ENCODE measurements at regions not wholly inside any gene's neighbourhood (a gene's known extent, or its start where the extent isn't known, plus 50 kb on each side); places are given as distances from the start of the nearest gene placed in this dataset.
"Not testable (repeated sequence)": the region's sequence is repeated elsewhere in the genome, so short reads cannot be mapped to it uniquely, and the experiment has no call there.

DNA sequence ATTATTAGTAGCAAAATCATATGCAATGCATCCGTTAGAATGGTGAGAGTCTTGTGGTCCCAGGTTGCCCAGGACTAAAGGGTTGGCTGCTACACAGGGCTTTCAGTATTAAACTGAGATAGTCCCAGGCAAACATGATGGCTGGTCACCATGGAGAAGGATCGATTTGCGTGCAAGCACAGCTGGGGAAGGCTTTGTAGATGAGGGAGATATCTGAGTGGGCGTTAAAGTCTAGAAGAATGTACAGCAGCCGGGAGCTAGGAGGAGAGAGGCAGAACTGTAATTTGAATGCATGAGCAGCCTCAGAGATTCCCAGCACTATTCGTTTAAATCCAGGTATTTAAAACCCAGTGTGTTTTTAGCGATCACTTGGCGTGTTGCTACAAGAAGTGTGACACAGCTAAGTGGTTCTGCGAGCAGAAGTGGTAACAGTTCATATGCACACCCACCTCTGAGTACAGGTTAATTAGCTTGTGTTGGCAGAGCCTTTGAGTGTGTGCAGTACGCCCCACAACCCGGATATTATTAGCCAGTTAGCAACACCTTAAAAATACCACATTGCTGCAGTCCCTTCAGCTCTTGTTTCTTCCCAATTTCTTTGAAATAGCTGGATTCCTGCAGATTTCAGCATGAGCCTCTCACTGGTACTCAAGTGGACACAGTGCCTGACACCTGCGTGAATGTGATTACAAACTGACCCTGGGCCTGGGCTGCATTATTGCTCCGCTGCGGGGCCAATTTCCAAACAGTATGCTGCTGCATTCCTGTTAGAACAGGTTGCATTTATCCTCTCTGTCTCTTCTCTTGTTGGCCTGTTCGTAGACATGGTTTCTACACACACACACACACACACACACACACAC is 67.2 kb upstream of the SCAF4 start:
- Histone ChIP-seq H3K27me3 (ENCODE audit: insufficient read depth, low read length) (peaks cover 3% of the 10 kb centered on the region; the same call in 1 of the 2 replicates), H4K20me1 (ENCODE audit: insufficient read depth, low read length) (no peaks in the 10 kb centered on the region), H3K9me3 (ENCODE audit: low read length) (no peaks in the 10 kb centered on the region), H3K79me2 (ENCODE audit: insufficient read depth, low read length) (no peaks in the 10 kb centered on the region), H2AFZ (ENCODE audit: low read length) (no peak overlapping the region), H3K4me1 (ENCODE audit: insufficient read depth, low read length, severe bottlenecking) (no peaks in the 10 kb centered on the region), H3K9ac (ENCODE audit: low read length) (no peak overlapping the region), H3F3A (ENCODE audit: insufficient read depth, low read length) (no peaks in the 10 kb centered on the region), H3K9me2 (ENCODE audit: low read depth, low read length) (no peaks in the 10 kb centered on the region), H3K4me2 (ENCODE audit: low read length) (no peak overlapping the region), H3K4me3 (ENCODE audit: low read depth, low read length, poor library complexity, severe bottlenecking) (no peak overlapping the region), H3K27ac (ENCODE audit: low read depth, low read length, poor library complexity, severe bottlenecking) (no peak overlapping the region), H3K36me3 (ENCODE audit: insufficient read depth, low read length) (no peaks in the 10 kb centered on the region)
- no peak for TF ChIP-seq EZH2 (IDR thresholded peaks at IDR 0.05; ENCODE audit: borderline replicate concordance, low read length)
- TF ChIP-seq, protein P1, sequence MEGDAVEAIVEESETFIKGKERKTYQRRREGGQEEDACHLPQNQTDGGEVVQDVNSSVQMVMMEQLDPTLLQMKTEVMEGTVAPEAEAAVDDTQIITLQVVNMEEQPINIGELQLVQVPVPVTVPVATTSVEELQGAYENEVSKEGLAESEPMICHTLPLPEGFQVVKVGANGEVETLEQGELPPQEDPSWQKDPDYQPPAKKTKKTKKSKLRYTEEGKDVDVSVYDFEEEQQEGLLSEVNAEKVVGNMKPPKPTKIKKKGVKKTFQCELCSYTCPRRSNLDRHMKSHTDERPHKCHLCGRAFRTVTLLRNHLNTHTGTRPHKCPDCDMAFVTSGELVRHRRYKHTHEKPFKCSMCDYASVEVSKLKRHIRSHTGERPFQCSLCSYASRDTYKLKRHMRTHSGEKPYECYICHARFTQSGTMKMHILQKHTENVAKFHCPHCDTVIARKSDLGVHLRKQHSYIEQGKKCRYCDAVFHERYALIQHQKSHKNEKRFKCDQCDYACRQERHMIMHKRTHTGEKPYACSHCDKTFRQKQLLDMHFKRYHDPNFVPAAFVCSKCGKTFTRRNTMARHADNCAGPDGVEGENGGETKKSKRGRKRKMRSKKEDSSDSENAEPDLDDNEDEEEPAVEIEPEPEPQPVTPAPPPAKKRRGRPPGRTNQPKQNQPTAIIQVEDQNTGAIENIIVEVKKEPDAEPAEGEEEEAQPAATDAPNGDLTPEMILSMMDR (IDR thresholded peaks at IDR 0.05; ENCODE audit: low read length): no peak

DNA sequence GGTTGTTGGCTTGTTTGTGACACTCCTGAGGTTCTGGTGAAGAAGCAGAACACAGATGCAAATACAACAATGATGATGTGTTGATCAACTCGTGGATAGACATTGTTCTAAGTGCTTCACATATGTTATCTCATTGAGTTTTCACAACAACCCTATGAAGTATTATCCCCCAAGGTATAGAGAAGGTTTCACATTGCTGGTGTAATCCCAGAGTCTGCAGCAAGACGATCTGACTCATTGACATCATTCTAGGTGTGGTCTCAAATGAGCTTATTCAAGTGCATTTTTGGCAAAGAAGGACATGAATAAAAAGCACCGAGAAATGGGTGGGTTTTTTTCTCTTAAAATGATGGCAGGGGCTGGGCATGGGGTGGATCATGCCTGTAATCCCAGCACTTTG is 64.1 kb upstream of the SCAF4 start:
- no peaks in the 10 kb centered on the region for H3K9me3 ChIP-seq (ENCODE audit: low read length)
- no peaks in the 10 kb centered on the region for H3K9me2 ChIP-seq (ENCODE audit: low read depth, low read length)
- H3K9ac ChIP-seq (ENCODE audit: low read length): no peak overlapping the region
- H3K27me3 ChIP-seq (ENCODE audit: insufficient read depth, low read length): peaks cover 3% of the 10 kb centered on the region; the same call in 1 of the 2 replicates
- TF ChIP-seq, protein P1 (IDR thresholded peaks at IDR 0.05; ENCODE audit: low read length): no peak
- TF ChIP-seq EZH2 (IDR thresholded peaks at IDR 0.05; ENCODE audit: borderline replicate concordance, low read length): no peak
- H3K4me2 ChIP-seq (ENCODE audit: low read length): no peak overlapping the region
- H3K36me3 ChIP-seq (ENCODE audit: insufficient read depth, low read length): no peaks in the 10 kb centered on the region
- no peaks in the 10 kb centered on the region for H3K79me2 ChIP-seq (ENCODE audit: insufficient read depth, low read length)
- H3K27ac ChIP-seq (ENCODE audit: low read depth, low read length, poor library complexity, severe bottlenecking): no peak overlapping the region
- H3K4me3 ChIP-seq (ENCODE audit: low read depth, low read length, poor library complexity, severe bottlenecking): no peak overlapping the region
- no peak overlapping the region for H2AFZ ChIP-seq (ENCODE audit: low read length)
- H3F3A ChIP-seq (ENCODE audit: insufficient read depth, low read length): no peaks in the 10 kb centered on the region
- no peaks in the 10 kb centered on the region for H4K20me1 ChIP-seq (ENCODE audit: insufficient read depth, low read length)
- H3K4me1 ChIP-seq (ENCODE audit: insufficient read depth, low read length, severe bottlenecking): no peaks in the 10 kb centered on the region

DNA sequence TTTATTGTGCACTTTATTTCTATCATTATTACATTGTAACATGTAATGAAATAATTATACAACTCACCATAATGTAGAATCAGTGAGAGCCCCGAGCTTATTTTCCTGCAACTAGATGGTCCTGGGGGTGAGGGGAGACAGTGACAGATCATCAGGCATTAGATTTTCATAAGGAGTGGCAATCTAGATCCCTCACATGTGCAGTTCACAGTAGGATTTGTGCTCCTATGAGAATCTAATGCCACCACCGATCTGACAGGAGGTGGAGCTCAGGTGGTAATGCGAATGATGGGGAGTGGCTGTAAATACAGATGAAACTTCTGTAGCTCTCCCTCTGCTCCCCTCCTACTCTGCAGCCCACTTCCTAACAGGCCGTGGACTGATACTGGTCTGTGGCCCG is 58.5 kb upstream of the SCAF4 start:
- H3K36me3 ChIP-seq (ENCODE audit: insufficient read depth, low read length); H3K9ac ChIP-seq (ENCODE audit: low read length); H3K27me3 ChIP-seq (ENCODE audit: insufficient read depth, low read length); H4K20me1 ChIP-seq (ENCODE audit: insufficient read depth, low read length); H3K79me2 ChIP-seq (ENCODE audit: insufficient read depth, low read length); H3K4me2 ChIP-seq (ENCODE audit: low read length); H3F3A ChIP-seq (ENCODE audit: insufficient read depth, low read length); H3K9me2 ChIP-seq (ENCODE audit: low read depth, low read length); H3K27ac ChIP-seq (ENCODE audit: low read depth, low read length, poor library complexity, severe bottlenecking); H3K9me3 ChIP-seq (ENCODE audit: low read length); H3K4me1 ChIP-seq (ENCODE audit: insufficient read depth, low read length, severe bottlenecking); H2AFZ ChIP-seq (ENCODE audit: low read length); H3K4me3 ChIP-seq (ENCODE audit: low read depth, low read length, poor library complexity, severe bottlenecking): not testable (repeated sequence)

DNA sequence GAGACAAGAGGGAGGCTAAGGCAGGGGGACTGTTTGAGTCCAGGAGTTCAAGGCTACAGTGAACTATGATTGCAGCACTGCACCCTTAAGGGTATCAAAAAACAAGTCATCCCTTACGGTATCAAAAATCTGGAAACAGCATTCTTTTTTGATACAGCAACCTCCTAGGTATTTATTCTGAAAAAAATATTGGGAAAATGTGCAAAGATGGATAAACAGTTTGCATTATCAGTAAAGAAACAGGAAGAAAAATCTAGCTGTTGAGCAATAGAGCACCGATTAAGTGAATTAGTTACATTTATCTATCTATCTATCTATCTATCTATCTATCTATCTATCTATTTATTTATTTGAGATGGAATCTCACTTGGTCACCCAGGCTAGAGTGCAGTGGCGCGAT is 56.7 kb upstream of the SCAF4 start:
- TF ChIP-seq EZH2 (IDR thresholded peaks at IDR 0.05; ENCODE audit: borderline replicate concordance, low read length): no peak
- TF ChIP-seq, protein P1 (IDR thresholded peaks at IDR 0.05; ENCODE audit: low read length): no peak
- no peak overlapping the region for H3K27ac ChIP-seq (ENCODE audit: low read depth, low read length, poor library complexity, severe bottlenecking)
- H3K9ac ChIP-seq (ENCODE audit: low read length): no peak overlapping the region
- H3K79me2 ChIP-seq (ENCODE audit: insufficient read depth, low read length): no peaks in the 10 kb centered on the region
- H2AFZ ChIP-seq (ENCODE audit: low read length): no peak overlapping the region
- H3K4me1 ChIP-seq (ENCODE audit: insufficient read depth, low read length, severe bottlenecking): no peaks in the 10 kb centered on the region
- H3K4me2 ChIP-seq (ENCODE audit: low read length): no peak overlapping the region
- H3F3A ChIP-seq (ENCODE audit: insufficient read depth, low read length): no peaks in the 10 kb centered on the region
- no peaks in the 10 kb centered on the region for H4K20me1 ChIP-seq (ENCODE audit: insufficient read depth, low read length)
- H3K9me3 ChIP-seq (ENCODE audit: low read length): no peaks in the 10 kb centered on the region
- no peaks in the 10 kb centered on the region for H3K36me3 ChIP-seq (ENCODE audit: insufficient read depth, low read length)
- no peak overlapping the region for H3K4me3 ChIP-seq (ENCODE audit: low read depth, low read length, poor library complexity, severe bottlenecking)
- H3K27me3 ChIP-seq (ENCODE audit: insufficient read depth, low read length): 0 out of 2 replicates have a peak, but pooled peaks cover 3% of the 10 kb centered on the region
- H3K9me2 ChIP-seq (ENCODE audit: low read depth, low read length): no peaks in the 10 kb centered on the region

DNA sequence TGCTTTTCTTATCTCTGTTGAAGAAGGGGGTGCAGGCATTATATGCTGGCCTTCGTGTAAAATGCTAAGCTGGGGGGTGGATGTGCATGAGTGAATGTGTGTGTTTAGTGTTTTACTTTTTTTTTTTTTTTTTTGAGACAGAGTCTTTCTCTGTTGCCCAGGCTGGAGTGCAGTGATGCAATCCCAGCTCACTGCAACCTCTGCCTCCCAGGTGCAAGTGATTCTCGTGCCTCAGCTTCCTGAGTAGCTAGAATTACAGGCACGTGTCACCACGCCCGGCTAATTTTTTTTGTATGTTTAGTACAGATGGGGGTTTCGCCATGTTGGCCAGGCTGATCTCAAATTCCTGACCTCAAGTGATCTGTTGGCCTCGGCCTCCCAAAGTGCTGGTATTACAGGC is 55.8 kb upstream of the SCAF4 start:
- not testable (repeated sequence) for H3K9me2 ChIP-seq (ENCODE audit: low read depth, low read length); H3K9ac ChIP-seq (ENCODE audit: low read length); H3K4me2 ChIP-seq (ENCODE audit: low read length)

More for the DNA sequence above, 55.8 kb upstream of the SCAF4 start:
- not testable (repeated sequence) for H3K27ac ChIP-seq (ENCODE audit: low read depth, low read length, poor library complexity, severe bottlenecking); H3K4me1 ChIP-seq (ENCODE audit: insufficient read depth, low read length, severe bottlenecking); H2AFZ ChIP-seq (ENCODE audit: low read length); H3F3A ChIP-seq (ENCODE audit: insufficient read depth, low read length); H3K27me3 ChIP-seq (ENCODE audit: insufficient read depth, low read length); H4K20me1 ChIP-seq (ENCODE audit: insufficient read depth, low read length); H3K4me3 ChIP-seq (ENCODE audit: low read depth, low read length, poor library complexity, severe bottlenecking); H3K79me2 ChIP-seq (ENCODE audit: insufficient read depth, low read length); H3K36me3 ChIP-seq (ENCODE audit: insufficient read depth, low read length); H3K9me3 ChIP-seq (ENCODE audit: low read length)
